ENCODE measurements at regions not wholly inside any gene's neighbourhood (a gene's known extent, or its start where the extent isn't known, plus 50 kb on each side); places are given as distances from the start of the nearest gene placed in this dataset.

- in situ Hi-C loops (cut with MboI; ENCODE audit: low pct_ligation_motif_present in 1 of 4, low pct_unique_long_range_greater_than_20kb in 1 of 4, low sequenced_read_pairs in 3 of 4) (no loop called here), intact Hi-C loops (cut with DNase I; ENCODE audit: low total_unique reads) (no loop called here)
- WGBS, 2 donors (ENCODE audit: low coverage in 1 of 2): 46 to 47% methylated on average over 7 of the region's 7 CpGs
- Histone ChIP-seq H3K27ac (no peak overlapping the region), H3K36me3 (no peaks in the 10 kb centered on the region), H3K9me3 (no peaks in the 10 kb centered on the region), H3K4me3 (no peak overlapping the region), H3K4me1 (peaks cover 0 to 12% (median 2%) of the 10 kb centered on the region in 4 donors), H3K27me3 (no peaks in the 10 kb centered on the region)
- no peak for TF ChIP-seq POLR2AphosphoS5 (IDR thresholded peaks at IDR 0.05)
- no peak for TF ChIP-seq CTCF (IDR thresholded peaks at IDR 0.05)
- no peak for TF ChIP-seq EP300 (IDR thresholded peaks at IDR 0.05; ENCODE audit: low read depth)
- no peak for TF ChIP-seq POLR2A (IDR thresholded peaks at IDR 0.05)
- DNase-seq: no peak
Observed at GRCh38 chr9:82555431-82556051, 507.4 kb downstream of the RASEF start.

GRCh38 chr9:82558346-82558745 is 504.6 kb downstream of the RASEF start:
- 93 to 100% methylated on average over 1 of the region's 1 CpG for WGBS, 2 donors (ENCODE audit: low coverage in 1 of 2)
- intact Hi-C loops (cut with DNase I; ENCODE audit: low total_unique reads): no loop called here

GRCh38 chr9:82558855-82559630 is 503.9 kb downstream of the RASEF start:
- Histone ChIP-seq H3K36me3 (no peaks in the 10 kb centered on the region), H3K4me1 (peaks cover 0 to 5% (median 2%) of the 10 kb centered on the region in 4 donors), H3K27ac (no peak overlapping the region), H3K9me3 (no peaks in the 10 kb centered on the region), H3K27me3 (no peaks in the 10 kb centered on the region), H3K4me3 (no peak overlapping the region)
- DNase-seq: no peak
- intact Hi-C loops (cut with DNase I; ENCODE audit: low total_unique reads): no loop called here
- TF ChIP-seq CTCF (IDR thresholded peaks at IDR 0.05) (no peak), POLR2AphosphoS5 (IDR thresholded peaks at IDR 0.05) (no peak), EP300 (IDR thresholded peaks at IDR 0.05; ENCODE audit: low read depth) (no peak), POLR2A (IDR thresholded peaks at IDR 0.05) (no peak)
- 67 to 73% methylated on average over 9 of the region's 9 CpGs for WGBS, 2 donors (ENCODE audit: low coverage in 1 of 2)
- in situ Hi-C loops (cut with MboI; ENCODE audit: low pct_ligation_motif_present in 1 of 4, low pct_unique_long_range_greater_than_20kb in 1 of 4, low sequenced_read_pairs in 3 of 4): no loop called here

More at GRCh38 chr9:82558346-82558745, 504.6 kb downstream of the RASEF start:
- Histone ChIP-seq H3K4me1 (peaks cover 0 to 5% (median 2%) of the 10 kb centered on the region in 4 donors), H3K4me3 (no peak overlapping the region), H3K27me3 (no peaks in the 10 kb centered on the region), H3K9me3 (no peaks in the 10 kb centered on the region), H3K27ac (no peak overlapping the region), H3K36me3 (no peaks in the 10 kb centered on the region)
- in situ Hi-C loops (cut with MboI; ENCODE audit: low pct_ligation_motif_present in 1 of 4, low pct_unique_long_range_greater_than_20kb in 1 of 4, low sequenced_read_pairs in 3 of 4): no loop called here
- DNase-seq: no peak
- TF ChIP-seq POLR2AphosphoS5 (IDR thresholded peaks at IDR 0.05): no peak
- no peak for TF ChIP-seq CTCF (IDR thresholded peaks at IDR 0.05)
- TF ChIP-seq POLR2A (IDR thresholded peaks at IDR 0.05): no peak
- no peak for TF ChIP-seq EP300 (IDR thresholded peaks at IDR 0.05; ENCODE audit: low read depth)

GRCh38 chr9:82560036-82560435 is 502.9 kb downstream of the RASEF start:
- TF ChIP-seq POLR2AphosphoS5 (IDR thresholded peaks at IDR 0.05): no peak
- TF ChIP-seq POLR2A (IDR thresholded peaks at IDR 0.05): no peak
- no peak for TF ChIP-seq CTCF (IDR thresholded peaks at IDR 0.05)
- no peak for TF ChIP-seq EP300 (IDR thresholded peaks at IDR 0.05; ENCODE audit: low read depth)
- H3K27me3 ChIP-seq: no peaks in the 10 kb centered on the region
- no peak overlapping the region for H3K4me3 ChIP-seq
- H3K9me3 ChIP-seq: no peaks in the 10 kb centered on the region
- no peak overlapping the region for H3K27ac ChIP-seq
- in situ Hi-C loops (cut with MboI; ENCODE audit: low pct_ligation_motif_present in 1 of 4, low pct_unique_long_range_greater_than_20kb in 1 of 4, low sequenced_read_pairs in 3 of 4): no loop called here
- intact Hi-C loops (cut with DNase I; ENCODE audit: low total_unique reads): no loop called here
- no peak for DNase-seq
- peaks cover 0 to 5% (median 2%) of the 10 kb centered on the region in 4 donors for H3K4me1 ChIP-seq
- H3K36me3 ChIP-seq: no peaks in the 10 kb centered on the region
- WGBS, 2 donors (ENCODE audit: low coverage in 1 of 2): 67 to 85% methylated on average over 1 of the region's 1 CpG

All from transverse colon (tissue), 4 donors.